GM12865 (cell line): ENCODE measurements at regions not wholly inside any gene's neighbourhood (a gene's known extent, or its start where the extent isn't known, plus 50 kb on each side); places are given as distances from the start of the nearest gene placed in this dataset.
"Not testable (repeated sequence)": the region's sequence is repeated elsewhere in the genome, so short reads cannot be mapped to it uniquely, and the experiment has no call there.

Source experiments
- DNase-seq: peaks from one replicate; pipeline ENCODE4 v3.0.0; 2010; ENCODE audit warnings: low read depth
- H3K4me3 ChIP-seq: 2 replicates; pipeline ENCODE4 v1.5.1; 2011; ENCODE audit warnings: mild to moderate bottlenecking, low read depth, low read length, control low read depth
- CTCF ChIP-seq: IDR thresholded peaks from 2 replicates; pipeline ENCODE4 v1.5.1; 2011; ENCODE audit warnings: low read length, control low read depth, low read depth, inconsistent platforms; ENCODE audit not compliant: insufficient read depth; ENCODE audit errors: missing control alignments

DNA sequence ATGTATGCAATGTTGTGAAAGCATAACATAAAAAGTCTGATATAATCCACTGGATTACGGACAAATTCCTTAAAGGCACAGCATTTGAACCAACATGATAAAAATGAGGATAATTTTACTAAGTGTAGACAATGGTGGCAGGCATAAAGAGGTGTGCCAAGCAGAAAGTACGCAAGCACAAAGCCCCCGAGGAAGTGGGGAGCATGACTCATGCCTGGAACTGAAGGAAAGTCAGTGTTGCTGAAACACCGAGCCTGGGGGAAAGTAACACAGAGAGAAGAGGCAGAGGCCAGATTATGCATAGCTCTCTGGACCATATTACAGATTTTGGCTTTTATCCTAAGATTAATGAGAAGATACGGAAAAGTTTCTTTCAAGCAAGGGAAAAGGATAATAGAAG, 490.0 kb upstream of the PHF14 start:
- DNase-seq, result no peak
- no peak for TF ChIP-seq CTCF
- H3K4me3 ChIP-seq, result no peak overlapping the region

DNA sequence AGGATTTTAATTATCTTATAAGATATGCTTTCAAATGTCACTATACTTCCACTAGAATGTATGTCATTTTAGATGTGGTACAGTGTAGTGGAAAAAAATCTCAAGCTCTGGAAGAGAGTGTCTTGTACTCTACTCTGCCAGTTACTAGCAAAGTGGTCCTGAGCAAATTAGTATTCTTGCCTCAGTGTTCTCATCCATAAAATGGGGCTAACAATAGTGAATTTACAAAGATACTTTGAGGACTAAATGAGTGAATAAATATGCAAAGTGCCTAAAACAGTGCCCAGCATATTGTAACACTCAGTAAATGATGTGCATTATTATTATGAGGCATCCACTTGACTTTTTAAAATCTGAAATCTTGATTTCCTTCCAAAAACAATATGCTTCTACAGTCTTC, 488.9 kb upstream of the PHF14 start:
- TF ChIP-seq CTCF, result no peak
- no peak for DNase-seq
- no peak overlapping the region for H3K4me3 ChIP-seq

- H3K4me3 ChIP-seq, DNase-seq: not testable (repeated sequence)
Measured at GRCh38 chr7:10501206-10501884, 472.3 kb upstream of the PHF14 start.

- no peak for DNase-seq
- H3K4me3 ChIP-seq, result no peak overlapping the region
- no peak for TF ChIP-seq CTCF
Measured at GRCh38 chr7:10507032-10507431, 466.6 kb upstream of the PHF14 start.

DNA sequence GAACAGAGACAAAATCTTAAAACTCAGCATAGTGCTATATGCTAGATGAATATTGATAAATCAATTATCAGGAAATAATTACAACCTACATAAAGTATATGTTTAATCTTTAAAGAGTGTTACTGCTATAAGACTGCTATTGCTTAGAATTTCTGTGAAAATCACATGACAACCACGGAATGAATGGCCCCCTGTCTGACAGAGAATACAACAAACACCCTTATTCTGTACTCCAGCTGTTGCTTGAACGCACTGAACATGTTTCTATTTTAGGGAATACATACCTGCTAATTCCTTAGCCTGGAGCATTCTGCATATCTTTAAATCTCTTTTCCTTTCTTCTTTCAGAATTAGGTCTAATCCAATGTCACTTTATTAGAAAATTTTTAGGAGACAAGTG, 452.4 kb upstream of the PHF14 start:
- DNase-seq, result no peak
- no peak for TF ChIP-seq CTCF

DNA sequence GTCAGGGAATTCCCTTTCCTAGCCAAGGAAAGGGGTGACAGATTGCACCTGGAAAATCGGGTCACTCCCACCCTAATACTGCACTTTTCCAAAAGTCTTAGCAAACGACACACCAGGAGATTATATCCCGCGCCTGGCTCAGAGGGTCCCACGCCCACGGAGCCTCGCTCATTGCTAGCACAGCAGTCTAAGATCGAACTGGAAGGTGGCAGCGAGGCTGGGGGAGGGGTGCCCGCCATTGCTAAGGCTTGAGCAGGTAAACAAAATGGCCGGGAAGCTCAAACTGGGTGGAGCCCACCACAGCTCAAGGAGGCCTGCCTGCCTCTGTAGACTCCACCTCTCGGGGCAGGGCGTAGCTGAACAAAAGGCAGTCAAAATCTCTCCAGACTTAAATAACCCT, 440.2 kb upstream of the PHF14 start:
- not testable (repeated sequence) for H3K4me3 ChIP-seq, DNase-seq

More for the DNA sequence above, 452.4 kb upstream of the PHF14 start:
- no peak overlapping the region for H3K4me3 ChIP-seq

DNA sequence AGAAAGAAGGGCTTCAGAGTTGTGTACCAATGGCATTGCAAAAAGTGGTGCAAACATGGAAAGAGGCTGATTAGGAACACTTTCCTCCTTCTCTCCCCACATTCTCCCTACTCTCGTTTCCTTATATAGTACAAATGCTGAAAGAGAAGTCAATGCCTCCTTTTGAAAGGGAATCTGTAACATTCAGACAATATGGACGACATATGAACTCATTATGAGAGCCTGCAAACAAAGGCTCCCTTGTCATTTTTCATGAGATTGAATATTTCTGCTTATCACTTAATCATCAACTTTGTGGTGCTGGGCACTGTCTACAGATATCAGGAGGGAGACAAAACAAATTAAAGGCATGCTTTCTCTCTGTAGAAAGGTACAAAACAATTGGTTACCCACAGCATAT, 437.1 kb upstream of the PHF14 start:
- no peak for DNase-seq
- no peak for TF ChIP-seq CTCF
- H3K4me3 ChIP-seq, result no peak overlapping the region

- TF ChIP-seq CTCF, result no peak
- peak; percentile 8 for DNase-seq
- no peak overlapping the region for H3K4me3 ChIP-seq
Measured at GRCh38 chr7:10537764-10538163, 435.9 kb upstream of the PHF14 start.
